B cell (primary cell): ENCODE measurements at regions not wholly inside any gene's neighbourhood (a gene's known extent, or its start where the extent isn't known, plus 50 kb on each side); places are given as distances from the start of the nearest gene placed in this dataset.

ENCODE experiments used
- CTCF ChIP-seq: fragments of 200-600 bp; IDR thresholded peaks from one replicate; pipeline ENCODE4 v1.8.0; 2022; ENCODE audit warnings: antibody characterized with exemption, mild to moderate bottlenecking
- EZH2 ChIP-seq: IDR thresholded peaks from 2 replicates; pipeline ENCODE4 v1.6.1; 2012; ENCODE audit warnings: borderline replicate concordance, low read depth, mild to moderate bottlenecking, moderate library complexity, low read length; ENCODE audit not compliant: insufficient read depth, poor library complexity, severe bottlenecking

- no peak for TF ChIP-seq CTCF
- no peak for TF ChIP-seq EZH2
Observed at GRCh38 chr16:7132465-7132864, 200.2 kb upstream of the RBFOX1 start.
